Central memory CD4-positive, alpha-beta T cell (primary cell): ENCODE measurements at regions not wholly inside any gene's neighbourhood (a gene's known extent, or its start where the extent isn't known, plus 50 kb on each side); places are given as distances from the start of the nearest gene placed in this dataset.

ENCODE experiments used
- DNase-seq: peaks from one replicate; pipeline ENCODE4 v3.0.0; 2022

DNA sequence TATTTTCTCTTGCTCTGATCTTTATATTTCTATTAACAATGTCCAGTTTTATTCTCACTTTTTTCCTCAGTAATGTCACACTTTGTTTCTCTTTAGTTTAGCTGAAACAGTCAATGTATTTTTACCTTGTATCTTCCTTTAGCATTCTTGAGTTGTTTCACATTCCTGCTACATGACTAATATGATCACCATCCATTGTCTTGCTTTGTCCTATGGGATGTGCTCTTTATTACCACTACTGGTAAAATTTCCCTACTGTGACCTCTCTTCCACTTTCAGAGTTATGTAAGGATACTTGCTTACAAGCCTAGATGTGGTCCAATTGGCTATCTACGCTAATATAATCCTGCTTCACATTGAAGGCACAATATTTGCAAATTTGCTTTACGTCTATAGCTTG, 457.9 kb downstream of the PIK3C3 start:
- DNase-seq: no peak

DNA sequence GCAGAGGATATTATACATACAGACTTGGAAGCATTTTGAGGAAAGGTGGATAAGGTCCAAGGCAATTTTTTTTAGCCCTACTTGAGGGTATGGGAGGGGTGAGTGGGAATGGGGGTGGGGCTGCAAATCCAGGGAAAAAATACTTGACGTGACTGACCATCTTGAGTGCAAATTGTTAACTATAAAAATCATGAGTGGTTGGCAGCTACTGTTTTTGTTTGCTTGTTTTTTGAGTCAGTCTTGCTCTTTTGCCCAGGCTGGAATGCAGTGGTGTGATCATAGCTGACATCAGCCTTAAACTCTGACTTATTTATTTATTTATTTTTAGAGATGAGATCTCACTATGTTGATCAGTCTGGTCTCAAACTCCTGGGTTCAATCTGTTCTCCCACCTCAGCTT, 458.8 kb downstream of the PIK3C3 start:
- no peak for DNase-seq

DNA sequence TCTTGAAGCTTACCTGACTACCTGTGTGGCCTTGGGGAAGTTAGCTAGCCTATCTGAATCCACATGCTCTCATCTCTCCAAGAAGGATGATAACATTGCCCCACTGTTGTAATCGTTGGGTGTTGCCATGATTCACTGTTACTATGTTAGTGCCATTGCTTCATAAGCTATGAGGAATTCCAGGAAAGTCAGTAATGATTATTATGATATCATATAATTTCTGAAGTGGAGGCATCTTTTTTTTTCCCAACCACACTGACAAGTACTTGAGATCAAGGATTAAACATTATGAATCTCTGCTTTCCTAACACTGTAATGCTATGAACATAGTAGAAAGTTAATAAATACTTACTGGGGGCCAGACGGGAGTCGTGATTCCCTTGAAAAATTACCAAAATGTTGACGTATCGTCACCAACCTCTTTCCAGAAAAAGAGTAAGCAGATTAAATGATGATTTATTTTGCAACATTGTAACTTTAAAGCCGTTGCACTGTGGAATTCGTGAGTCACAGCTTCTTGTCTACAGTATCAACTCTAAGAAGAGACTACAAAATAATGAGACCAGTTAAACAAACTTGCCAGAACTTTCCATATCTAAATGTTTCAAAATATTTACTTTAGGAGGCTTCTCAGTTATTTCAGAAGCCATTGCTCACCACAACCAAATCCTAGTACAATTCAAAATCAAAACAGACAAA, 459.9 kb downstream of the PIK3C3 start:
- DNase-seq: no peak

DNA sequence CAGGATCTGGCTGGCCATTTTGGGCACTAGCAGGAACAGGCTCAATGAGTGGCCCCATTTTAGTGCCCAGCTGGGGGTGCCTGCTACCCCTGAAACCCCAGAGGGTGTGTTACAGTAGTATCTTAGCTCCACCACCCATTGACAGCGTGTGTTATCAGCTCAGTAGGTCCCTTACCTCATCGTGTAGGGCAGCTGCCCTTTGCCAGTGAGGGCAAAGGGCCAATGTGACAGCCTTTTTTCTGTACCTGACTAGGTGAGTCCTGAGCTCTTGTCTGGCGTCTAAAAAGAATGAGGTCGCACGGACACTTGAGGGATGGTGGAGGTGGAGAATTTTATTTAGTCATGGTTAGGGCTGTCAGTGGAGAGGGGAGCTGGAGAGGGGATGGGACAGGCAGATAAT, 462.2 kb downstream of the PIK3C3 start:
- DNase-seq: no peak

DNA sequence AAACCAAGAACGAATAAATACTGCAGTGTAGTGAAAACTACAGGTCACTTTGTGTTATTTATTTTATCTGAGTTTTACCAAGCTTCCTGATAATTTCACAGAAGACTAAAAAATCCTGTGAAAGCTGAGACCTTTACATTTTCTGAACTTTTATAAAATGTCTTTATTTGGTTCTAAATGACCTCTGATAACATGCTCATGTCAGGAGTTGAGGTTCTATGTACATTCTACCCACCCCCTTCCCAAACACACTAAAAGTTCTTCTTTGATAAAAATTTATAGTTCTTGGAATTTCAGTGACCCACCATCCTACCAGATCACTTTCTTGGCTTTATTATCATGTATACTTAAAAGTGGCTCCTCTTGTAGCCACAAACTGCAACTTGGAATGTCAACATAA, 463.1 kb downstream of the PIK3C3 start:
- DNase-seq: no peak

DNA sequence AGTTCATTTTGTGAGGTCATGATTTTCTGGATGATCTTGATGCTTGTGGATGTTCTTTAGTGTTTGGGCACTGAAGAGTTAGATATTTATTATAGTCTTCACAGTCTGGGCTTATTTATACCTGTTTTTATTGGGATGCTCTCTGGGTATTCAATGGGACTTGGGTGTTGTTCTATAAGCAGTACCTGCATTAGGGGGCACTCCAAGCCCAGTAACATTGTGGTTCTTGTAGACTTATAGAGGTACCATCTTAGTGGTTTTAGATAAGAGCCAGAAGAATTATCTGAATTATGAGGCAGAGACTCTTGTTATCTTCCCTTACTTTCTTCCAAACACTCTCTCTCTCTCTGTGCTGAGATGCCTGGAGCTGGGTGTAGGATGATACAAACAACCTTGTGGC, 470.0 kb downstream of the PIK3C3 start:
- no peak for DNase-seq

DNA sequence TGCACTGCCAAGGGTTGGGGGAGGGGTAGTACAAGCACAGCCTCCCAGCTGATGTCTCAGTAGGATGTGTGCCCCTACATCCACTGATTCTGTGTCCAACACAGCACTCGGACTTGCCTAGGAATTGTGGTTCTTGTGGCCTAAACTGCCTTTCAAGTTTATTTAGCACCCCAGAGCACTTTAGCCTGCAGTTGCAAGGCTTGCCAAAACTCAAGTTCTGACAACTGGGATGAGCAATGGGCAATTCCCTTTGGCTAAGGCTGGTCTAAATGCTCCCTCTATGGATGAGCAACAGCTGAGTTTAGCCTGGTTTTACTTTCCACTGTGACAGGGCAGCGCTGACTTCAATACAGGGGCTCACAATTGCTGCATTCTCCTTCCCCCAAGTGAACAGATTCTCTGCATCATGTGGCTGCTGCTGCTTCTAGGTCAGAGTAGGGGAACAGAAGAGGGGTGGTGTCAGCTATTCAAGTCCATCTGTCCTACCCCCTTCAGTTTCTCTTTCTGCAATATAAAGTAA, 471.5 kb downstream of the PIK3C3 start:
- DNase-seq: no peak

DNA sequence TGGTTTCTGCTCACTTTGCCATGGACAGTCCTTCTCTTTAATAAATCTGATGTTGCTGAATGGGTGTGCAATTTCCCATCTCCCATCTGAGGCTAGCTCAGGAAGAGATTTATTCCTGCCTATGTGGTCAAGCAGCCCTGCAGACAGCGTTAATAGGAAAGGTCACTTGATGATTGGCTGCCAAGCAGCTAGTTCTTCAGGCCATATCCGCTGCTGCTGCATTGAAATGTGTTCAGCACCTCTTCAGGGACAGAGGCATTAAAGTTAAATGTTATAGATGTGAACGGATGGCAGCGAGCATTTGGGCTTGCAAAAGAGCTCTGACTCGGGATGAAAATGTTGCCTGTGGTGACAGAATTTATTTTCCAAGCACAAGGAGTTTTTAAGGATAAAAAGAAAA, 474.2 kb downstream of the PIK3C3 start:
- DNase-seq: no peak

DNA sequence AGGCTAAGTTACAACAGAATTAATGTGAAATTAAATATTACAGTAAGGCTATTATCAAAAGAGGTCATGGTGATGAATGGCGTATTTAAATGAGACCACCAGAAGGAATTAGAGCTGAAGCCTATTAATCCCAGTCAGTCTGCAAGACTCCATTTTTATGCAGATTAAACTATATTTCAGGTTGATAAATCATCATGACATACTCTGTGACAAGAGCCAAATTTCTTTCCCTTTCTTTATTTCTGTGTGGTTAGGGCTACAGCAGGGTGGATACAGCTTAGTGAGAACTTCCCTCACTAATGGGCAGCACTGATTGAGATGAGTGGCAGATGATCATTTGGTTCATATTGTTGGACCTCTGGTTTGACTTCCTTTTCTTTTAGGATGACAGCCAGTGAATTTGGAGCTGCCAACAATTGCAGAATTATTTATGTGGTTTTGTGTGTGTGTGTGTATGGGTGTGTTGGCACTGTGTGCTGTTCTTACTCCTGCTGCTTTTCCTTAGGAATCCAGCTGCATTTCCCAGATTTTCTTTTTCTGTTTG, 481.3 kb downstream of the PIK3C3 start:
- no peak for DNase-seq

DNA sequence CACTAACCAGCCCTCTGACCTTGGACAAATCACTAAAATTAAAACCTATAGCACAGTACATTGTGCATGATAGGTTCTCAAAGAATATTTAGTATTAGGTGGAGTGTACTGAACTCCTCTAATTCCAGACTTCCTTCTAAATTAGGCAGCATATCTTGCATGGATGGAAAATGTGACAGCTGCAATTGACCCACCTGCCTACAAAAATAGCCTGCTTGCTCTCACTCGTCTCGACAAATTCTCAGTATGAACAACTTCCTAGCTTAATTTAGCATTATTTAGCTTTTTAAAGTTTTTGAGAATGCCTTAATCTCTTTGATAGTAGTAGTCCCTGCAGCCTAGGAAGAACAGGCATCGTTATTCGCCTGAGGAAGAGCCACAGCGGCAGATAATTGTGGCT, 482.0 kb downstream of the PIK3C3 start:
- DNase-seq: no peak

DNA sequence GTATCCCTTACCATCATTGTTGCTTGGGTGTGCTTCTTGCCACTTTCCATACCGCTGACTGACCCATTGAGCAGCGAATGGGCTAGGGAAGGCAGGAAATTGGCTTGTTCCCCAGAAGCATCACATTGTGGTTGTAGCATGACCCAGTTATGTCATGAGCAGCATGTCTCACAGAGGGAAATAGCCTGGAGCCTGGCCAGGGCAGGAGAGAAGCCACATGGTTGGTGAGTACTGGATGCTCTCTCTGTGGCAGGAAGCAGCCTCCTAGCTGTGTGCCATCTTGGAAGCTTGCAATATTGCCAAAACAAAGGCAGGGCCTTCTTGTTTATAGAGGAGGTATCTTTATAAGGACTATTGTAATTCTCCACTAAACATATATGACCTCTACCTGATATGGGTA, 482.6 kb downstream of the PIK3C3 start:
- no peak for DNase-seq

DNA sequence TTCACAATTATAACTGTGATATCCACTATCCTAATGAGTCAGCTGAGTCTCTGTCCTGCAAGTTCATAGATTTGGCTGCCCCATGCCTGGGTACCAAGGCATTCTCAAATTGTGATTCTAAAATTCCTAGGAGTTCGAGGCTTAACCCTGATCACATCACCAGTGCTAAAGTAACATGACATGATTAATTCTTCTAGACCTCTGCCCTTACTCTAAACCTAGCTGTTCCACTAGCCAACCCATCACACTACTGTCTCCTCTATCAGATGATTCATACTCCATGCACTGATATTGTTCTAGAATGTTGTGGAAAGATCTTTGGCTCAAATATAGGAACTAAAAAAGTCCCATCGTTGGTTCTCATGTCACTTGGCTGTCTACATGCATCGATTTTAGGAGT, 487.6 kb downstream of the PIK3C3 start:
- DNase-seq: no peak

DNA sequence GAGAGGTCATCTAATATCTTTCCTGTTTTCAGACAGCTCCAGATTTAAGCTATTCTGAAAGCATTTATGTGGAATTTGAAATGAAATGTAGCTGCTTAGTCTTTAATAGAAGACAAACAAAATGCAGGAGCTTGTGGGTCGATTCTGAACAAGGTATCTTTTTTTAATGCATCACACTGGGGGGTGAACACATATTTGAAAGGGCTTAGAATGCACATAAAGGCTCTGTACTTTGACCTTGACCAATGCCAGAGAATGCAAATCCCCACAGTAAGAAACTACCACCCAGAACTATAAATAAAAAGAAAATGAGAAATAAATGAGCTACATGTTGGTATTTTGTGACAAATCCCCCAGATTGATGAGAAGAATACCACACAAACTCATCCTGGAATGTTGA, 489.3 kb downstream of the PIK3C3 start:
- DNase-seq: no peak

DNA sequence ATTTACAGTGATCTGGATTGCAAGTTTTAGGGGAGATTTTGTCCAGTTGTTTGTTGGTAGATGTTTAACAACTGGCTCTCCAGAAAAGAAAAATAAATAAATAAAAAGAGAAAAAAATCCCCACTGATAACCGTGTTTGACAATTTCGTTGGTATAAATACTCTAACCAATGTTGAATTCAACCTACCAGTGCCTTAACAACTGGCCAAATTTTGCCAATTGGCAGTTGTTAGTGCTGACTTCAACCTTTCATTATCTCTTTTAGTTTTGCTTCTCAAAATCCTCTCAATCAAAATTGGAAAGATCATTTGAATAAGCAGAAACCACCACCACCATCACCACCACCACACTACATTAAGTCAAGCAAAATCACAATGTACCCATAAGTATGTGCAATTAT, 490.3 kb downstream of the PIK3C3 start:
- DNase-seq: no peak

DNA sequence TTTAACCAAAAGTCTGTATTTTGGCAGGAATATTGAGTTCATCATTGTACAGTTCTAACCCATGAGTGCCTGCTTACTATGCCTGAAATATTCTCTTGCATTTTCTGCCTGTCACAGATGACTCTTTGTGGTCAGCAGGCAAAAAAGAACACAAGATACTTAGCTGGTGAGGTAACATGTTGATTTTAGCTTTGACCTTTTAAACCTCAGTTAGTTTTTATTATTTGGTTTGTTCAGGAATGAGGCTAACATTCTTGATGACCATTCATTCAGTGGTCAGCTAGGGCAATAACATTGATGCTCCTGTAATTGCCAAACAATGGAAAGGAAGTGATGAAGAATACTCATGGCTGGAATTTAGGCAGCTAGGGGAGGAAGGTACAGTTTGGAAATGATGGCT, 491.2 kb downstream of the PIK3C3 start:
- DNase-seq: no peak

DNA sequence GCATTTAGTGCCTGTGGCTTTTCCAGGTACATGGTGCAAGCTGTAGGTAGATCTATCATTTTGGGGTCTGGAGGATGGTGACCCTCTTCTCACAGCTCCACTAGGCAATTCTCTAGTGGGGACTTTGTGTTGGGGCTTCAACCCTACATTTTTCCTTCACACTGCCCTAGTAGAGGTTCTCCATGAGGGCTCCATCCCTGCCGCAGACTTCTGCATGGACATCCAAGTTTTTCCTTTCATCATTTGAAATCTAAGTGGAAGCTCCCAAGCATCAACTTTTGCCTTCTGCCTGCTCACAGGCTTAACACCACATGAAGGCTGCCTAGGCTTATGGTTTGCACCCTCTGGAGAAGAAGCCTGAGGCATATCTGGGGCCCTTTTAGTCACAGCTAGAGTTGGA, 492.7 kb downstream of the PIK3C3 start:
- no peak for DNase-seq

DNA sequence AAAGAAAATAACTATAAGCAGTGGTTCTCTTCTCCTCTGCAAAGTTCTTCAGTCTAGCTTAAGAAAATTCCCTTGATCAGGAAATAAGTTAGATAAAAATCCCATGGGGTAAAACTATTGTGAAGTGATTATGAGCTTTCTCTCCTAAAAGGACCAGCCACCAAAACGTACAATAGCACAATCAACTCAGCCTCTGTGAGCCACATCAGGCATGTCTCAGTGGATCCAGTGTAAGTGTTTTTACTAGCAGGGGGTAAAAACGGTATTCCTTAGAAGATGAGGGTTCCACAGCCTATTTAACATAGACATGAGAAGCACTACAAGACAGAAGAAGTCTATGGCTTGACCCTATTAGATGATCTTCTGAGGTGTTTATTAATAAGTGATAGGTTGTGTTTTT, 503.2 kb downstream of the PIK3C3 start:
- DNase-seq: no peak

DNA sequence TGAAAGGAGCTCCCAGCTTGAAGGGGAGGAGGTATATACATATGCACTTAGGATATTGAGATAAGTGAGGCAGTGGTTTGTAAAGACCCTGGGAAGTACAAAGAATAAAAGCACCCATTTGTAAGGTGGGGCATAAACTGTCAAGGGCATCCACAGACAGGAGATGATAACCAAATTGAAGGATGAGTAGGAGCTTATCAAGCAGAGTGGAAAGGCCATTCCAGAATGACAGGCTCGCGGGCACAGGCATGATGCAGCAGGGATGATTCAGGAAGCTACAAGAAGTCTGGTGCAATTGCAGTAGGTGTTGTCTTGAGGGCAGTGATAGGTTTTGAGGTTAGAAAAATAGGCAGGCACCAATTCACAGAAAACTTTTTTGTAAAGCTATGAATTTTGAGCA, 504.8 kb downstream of the PIK3C3 start:
- no peak for DNase-seq

DNA sequence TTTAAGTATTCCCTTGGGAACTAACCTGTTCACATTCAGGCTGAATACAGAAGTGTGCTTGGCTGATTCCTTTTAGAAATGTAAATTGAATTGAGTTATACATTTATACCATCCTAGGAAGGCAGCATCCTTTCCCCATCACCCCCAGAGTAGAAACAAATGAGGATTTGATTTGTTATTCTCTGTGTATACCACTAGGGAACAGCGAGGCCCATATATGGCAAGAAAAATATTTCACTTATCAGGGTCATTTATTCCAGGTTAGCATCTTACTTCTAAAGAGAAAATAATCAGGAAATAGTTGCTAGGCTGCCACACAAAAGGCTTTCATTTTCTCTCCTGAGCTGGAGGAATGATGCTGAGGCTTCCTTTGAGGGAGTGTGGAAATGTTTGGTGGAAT, 516.9 kb downstream of the PIK3C3 start:
- DNase-seq: no peak

DNA sequence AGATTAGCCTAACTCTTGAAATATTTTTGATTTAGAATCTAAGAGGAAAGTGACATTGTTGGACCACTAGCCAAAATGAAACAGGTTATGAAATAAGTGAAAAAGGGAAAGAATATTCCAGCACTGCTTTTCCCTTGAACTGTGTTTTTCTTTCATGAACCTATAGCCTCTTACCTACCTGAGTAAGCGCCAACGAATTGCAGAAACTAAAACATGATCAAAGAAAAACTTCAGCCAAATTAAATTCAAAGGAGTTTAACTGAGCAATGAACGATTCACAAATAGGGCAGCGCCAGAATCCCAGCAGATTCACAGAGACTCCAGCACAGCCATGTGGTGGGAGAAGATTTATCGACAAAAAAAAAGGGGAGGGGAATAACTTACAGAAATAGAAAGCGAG, 518.6 kb downstream of the PIK3C3 start:
- no peak for DNase-seq

DNA sequence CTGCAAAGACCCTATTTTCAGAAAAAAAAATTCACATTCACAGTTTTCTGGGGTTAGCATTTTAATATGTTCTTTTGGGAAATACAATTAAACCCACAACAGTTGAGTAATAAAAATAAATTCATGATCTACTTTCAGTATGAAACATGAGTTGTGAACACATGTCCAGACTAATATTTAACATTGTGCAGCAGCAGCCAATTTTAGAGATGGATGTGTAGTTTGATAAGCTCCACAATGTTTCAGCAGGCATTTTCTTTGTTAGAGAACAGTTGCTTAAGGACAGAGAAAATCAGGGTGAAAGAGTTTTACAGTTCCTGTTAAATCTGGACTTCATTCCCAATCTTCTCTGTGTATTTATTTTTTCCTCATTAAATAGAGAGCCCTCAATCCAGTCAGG, 519.5 kb downstream of the PIK3C3 start:
- DNase-seq: no peak

DNA sequence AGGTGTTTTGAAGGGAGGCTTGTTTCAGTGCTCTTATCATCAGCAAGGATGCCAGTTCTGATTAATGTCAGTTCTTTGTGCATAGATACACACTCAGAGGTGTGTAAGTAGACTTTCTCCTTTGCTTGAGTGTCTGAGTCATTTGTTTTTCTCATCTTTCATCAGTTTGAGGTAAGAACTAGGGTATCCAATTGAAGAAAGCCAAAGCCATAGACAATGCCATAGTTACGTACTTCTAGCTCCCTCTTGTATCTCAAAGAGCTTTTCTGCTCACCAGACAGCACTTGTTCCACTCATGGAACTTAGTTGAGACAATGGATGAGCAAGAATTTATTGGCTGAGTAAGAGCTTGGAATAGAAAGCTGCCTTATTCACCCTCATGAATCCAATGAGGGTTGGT, 520.1 kb downstream of the PIK3C3 start:
- no peak for DNase-seq

DNA sequence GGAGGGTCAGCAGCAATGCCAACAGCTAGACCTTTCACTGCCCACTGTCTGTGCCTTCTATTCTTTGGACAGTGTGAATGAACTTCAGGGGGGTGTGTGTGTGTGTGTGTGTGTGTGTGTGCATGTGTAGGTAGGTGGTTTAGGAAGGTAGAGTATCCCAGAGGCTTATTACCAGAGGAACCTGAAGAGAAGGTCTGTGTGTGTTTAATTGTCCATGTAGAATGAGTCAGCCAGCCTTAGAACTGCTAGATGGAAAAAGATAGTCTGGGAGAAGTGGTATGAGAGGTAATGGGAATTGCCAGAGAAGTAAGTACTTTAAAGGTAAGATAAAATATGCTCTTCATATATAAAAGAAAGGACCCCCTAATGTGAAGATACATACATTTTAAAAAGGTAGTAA, 522.2 kb downstream of the PIK3C3 start:
- DNase-seq: no peak

DNA sequence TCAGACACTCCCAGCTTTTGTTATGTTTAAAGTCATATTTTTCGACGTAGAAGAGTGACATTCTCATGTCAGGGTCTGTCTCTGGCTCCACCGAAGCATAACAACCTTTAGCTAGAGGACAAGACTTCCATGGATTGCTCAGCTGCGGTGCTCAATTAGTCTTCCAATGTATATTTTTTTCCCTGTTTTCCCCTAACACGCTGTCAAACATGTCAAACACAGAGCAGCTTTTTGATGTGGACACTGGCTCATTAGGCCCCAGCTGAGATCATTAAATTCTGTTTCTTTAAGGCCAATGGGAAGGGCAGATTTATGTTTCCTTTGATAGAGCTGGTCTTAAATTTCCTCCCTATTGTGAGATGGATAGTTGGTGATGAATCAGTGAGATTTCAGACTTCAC, 525.4 kb downstream of the PIK3C3 start:
- DNase-seq: no peak

DNA sequence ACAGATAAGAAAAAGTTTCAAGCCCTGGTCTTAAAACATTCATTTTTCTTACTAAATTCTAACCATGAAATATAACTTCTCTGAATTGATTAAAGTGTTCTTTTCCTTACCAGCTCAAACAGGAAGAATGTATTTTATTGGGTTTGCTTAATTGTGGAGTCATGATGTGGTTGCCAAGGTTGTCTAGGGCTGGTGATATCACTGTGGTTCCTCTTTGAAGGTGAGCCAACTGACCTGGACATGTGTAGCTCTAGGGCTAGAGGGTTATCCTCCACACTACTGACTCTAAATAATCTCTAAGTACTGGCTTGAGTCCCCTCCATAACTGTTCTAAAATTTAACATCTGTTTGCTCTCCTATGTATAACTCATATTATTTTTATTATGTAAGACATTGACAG, 529.6 kb downstream of the PIK3C3 start:
- no peak for DNase-seq
